ENCODE measurements at regions not wholly inside any gene's neighbourhood (a gene's known extent, or its start where the extent isn't known, plus 50 kb on each side); places are given as distances from the start of the nearest gene placed in this dataset.

DNA sequence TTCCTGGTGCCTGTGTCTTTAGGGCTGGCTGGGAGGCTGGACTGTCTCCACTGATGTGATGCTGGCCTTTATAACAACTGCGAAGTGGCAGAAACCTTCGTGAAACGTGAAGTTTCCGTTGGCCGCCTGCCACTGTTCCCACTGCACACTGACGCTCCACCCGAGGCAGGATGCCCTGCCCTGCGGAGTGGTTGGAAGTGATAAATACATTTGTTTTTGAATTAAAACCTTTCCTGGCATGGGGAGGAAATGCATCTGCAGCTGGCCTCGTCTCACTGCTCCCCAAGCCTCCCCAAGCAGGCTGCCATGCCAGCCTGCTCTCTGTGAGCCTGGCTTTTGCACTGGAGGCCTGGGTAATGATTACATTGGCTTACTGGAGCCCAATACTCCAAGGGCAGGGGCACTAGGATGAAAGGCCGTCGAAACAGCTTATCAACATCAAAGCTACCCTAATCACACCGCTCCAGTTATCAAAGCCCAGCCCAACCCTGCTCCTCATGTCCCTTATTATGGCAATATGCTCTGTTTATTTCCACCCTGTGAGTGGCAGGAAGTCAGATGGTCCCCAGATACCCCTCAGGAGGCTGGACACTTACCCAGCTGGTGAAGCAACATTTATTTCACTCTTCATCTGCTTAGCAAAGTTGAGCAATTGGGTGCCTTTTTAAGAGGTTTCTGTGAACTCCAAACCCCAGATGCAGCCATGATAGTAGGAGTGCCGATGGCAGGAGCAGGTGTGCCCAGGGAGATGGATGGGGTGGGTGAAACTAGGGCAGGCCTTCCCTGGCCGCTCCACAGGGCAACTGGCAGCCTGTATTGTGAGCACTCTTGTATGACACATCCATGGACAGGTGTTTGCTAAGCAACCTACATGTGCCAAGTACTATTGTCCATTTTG lies 97.4 kb upstream of the ITGA6 start:
- no peak for DNase-seq (ENCODE audit: low spot score)

DNA sequence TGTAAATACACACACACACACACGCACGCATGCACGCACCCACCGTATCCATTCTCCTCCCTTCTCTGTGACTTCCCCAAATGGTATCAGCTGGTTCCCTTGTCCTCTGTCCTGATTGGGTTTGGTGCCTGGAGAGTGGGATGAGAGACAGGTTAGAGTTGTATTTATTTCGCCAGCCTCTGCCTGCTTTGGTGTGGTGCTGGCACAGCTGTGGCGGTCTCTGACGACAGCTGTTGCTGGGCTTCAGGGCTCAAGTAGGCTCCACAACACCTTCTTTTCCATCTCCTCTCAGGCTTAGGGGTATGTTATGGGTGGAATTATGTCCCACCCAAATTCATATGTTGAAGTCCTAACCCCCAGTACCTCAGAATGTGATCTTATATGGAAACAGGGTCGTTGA lies 94.9 kb upstream of the ITGA6 start:
- DNase-seq (ENCODE audit: low spot score), result no peak

DNA sequence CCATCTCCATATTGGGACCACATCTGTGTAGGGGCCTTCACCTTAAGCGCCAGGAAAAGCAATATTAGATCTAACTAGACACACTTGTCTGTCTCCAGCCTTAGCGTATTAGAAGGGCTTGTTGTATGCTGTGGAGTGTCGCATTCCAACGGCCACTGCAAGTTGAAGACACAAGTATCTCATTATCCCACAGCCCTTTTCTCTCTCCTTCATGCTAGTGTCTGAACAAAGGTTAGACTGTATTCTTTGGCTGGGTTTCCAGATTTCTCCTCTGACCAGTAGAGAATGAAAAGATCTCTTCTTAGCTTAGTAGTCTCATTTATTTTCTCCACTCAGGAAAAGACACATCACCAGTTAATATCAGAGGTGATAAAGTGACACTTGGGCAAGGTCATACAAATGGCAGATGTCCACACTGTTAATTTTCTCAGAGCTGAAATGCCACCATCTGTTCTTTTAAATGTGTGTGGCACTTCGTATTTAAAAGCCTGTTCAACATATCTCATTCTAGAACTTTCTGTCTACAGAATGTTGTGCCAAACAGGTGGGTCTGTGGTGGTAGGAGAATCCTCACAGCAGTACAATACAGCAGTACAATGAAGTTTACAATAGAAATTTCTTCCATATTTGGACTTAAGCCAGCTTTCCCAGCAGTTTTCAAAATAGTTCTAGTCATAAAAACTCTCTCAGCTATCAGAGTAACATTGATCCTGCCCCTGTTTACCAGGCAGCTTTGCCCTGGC lies 94.0 kb upstream of the ITGA6 start:
- no peak for DNase-seq (ENCODE audit: low spot score)

DNA sequence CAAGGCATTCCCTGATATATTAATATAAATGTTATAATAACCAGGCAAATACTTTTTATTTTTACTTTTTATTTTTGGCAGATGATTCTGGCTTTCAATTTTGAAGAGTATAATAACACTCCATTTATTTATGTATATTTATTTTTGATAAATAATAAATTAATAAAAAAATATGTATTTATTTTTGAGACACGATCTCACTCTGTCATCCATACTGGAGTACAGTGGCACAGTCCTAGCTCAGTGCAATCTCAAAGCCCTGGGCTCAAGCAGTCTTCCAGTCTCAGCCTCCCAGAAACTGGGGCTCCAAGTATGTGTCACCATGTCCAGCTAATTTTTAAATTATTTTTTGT lies 93.4 kb upstream of the ITGA6 start:
- DNase-seq (ENCODE audit: low spot score), result no peak

DNA sequence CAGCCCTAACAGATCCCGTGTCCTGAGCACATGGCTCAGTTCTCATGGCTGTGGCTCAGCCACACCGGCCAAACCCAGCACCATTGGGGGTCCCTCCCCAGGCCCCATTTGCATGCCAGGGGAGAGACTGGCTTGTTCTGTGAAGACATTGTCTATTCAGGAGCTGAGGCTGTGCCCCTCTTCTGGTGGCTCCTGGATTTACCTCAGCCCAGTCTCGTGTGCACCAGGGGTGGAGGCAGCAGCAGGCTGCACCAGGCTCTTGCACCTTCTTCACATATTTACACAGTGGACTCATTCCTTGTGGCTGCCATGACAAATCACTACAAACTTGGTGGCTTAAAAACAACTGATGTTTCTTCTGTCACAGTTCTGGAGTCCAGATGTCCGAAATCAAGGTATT lies 92.4 kb upstream of the ITGA6 start:
- DNase-seq (ENCODE audit: low spot score), result no peak

DNA sequence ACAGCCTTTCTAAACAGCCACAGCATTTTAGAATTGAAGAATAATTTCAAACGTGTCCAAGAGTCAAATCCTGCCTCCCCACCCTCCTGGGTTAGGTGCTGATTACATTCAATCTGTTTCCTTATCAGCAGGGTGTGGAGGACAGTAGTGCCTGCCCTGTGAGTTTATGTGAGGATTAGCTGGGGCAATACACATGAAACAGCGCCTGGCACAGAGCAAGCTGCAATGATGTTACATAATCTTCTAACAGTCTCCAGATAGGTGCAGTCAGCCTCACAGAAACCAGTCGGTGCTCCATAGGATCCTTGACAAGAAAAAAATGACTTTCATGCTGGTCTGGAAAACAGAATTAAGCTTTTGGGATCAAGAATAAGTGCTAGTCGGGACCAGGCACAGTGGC lies 91.7 kb upstream of the ITGA6 start:
- no peak for DNase-seq (ENCODE audit: low spot score)

DNA sequence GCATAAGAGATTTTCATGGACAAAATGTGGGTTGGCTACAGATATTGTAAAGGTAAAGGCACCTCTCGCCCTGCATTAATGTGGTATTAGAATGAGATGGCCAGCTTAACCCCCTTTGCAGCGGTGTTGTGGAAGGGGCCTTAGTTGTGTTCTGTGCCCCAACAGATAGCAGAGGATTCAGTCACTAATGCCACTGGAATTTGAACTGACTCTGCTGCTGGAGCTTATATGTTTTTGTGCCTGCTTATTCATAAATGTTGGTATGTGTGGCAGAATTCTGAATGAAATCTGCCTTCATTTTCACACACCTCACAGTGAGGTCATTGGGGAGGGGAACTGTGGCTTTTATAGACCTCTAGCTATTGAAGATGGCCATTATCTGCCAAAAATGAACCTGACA lies 90.7 kb upstream of the ITGA6 start:
- no peak for DNase-seq (ENCODE audit: low spot score)

DNA sequence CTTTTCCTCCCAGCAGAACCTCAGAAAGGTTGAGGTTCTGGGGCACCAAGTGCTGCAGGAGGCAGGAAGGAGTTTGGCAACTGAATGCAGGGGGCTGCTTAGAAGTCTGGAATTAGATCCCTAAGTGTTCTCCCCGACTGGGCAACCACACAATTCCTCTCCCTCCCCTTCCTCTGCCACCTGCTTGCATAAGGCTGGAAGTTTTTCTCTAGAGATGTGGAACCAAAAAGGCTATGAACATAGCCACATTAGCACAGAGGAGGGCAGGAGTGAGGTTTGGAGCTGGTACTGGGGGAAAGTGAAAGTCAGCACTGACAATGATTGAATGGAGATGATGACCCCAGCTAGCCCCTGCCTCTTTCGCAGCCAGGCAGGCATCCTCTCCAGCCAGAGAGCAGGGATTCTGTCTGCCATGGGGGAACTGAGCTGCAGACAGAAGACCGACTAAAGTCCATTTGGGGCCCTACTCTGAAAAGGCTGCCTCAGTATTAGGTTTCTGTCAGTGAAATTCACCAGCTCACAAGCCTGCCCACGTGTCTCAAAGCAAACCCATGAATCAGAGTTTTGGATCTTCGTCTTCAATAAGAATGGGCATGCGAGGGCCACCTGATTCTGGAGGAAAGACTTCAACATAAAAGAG lies 87.9 kb upstream of the ITGA6 start:
- peak; percentile 50 for DNase-seq (ENCODE audit: low spot score)

DNA sequence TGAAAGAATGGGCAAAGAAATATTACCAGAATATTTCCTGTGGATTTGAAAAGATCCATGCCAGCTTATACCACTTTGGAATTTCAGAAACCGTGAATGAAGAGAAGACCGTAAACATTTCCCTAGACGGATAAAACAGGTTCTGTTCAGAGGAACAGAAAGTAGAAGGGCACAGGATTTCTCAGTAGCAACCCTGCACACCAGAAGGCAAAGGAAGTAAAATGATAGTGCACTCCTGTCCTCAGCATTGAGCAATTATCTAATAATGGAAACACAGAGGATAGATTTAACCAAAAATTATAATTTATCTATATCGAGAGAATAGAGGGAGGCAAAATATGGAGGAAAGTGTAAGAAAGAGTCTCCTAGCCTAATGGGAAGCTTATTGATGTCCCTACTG lies 87.0 kb upstream of the ITGA6 start:
- no peak for DNase-seq (ENCODE audit: low spot score)

DNA sequence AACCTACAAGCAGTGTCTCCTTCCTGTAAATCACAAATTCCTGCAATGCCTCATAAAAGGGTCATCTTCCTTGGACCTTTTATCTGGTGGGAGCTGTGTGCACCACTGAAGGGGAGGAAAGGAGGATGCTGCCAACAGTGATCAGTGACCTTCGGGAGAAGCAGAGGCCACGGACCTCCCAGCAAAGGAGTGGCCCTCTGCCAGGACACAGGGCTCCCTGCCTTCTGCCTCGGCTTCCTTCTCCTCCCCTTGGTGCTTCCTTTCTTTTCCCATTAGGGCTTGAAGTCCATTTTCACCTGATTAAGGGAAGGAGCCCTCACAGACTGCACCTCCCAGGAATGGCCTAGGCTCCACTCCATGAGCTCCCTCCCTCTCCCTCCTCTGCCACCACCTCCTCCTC lies 85.3 kb upstream of the ITGA6 start:
- DNase-seq (ENCODE audit: low spot score), result no peak

DNA sequence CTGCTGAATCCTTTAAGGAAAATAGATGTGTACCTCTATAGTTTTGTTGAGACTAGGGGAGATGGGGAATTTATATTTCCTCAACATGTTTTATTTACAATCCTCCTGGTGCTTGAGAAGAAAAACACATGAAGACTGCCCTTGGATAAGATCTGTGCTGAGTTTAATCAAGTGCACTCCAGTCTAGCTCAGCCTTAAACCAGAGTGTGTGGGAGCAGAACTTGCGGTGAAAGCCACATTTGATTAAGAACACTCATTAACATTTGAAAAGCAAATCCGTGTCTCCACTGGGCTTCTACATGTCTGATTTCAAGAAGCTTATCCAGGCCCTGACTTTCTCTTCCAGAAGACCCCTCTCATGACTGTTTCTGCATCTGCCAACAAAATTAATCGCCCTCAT lies 84.8 kb upstream of the ITGA6 start:
- no peak for DNase-seq (ENCODE audit: low spot score)

DNA sequence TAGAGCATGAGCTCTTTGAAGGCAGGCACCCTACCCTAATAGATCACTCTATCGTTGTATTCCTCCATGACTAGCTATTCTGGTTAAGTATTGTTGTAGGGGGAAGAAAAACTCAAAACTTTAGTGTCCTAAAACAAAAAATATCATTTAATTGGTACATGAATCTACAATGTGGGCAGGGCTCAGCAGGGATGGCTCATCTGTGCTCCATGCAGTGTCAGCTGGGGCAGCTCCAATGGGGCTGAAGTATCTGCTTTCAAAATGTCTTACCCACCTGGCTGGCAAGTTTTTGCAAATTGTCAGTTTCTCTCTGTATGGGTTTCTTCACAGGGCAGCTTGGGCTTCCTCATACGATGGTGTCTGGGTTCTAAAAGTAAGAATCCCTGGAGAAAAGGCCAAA lies 83.2 kb upstream of the ITGA6 start:
- no peak for DNase-seq (ENCODE audit: low spot score)

DNA sequence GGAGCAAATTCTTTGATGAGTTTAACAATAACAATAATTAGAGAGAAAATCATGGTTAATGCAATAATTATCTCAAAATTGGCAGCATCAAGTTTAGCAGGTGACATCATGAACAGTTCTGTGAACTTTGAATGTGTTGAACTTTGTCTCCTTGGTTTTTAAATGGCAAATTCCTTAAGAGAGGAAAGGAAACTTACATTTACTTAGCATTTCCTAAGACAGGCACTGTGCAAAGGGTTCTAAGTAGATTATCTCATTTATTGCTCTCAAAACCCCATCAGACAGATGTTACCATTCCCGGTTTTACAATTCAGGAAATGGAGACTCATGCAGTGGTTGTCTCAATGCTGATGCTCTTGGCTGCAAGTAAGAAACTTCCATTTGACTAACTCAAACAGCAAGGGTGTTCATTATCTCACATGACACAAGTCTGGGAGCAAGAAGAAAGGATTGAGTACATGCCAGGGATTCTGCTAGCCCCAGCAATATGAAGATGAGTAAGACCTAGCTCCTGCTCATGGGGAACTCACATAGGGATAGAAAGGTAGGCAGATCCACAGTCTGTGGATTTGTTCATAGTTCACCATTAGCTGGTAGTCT lies 81.3 kb upstream of the ITGA6 start:
- no peak for DNase-seq (ENCODE audit: low spot score)

DNA sequence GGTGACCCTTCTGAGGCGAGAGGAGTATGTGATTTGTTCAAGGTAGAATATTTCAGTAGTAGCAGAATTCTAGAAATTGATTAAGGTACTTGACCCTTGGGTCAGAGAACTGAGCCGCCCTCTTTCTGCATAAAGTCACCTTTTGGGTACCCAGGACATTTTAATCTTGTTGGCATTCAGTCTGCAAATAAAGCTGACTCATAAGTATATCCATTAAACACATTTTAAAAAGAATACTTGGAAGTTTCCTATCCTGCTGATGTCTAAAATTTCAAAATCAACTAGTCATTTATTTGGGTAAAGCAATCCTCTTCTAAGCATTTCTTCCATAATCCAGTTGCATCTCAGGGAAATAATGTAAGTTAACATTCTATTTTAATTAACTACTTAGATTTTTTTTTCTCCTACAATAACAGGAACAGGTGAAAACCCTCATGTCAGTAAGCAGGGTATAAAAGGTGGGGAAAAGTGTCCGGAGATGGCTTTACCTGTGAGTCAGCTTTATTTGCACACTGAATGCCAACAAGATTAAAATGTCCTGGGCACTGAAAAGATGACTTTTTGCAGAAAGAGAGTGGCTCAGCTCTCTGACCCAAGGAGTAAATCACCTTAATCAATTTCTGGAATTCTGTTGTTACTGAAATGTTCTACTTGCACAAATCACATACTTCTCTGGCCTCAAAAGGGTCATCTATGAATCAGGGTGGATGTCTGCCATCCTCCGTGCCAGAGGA lies 78.7 kb upstream of the ITGA6 start:
- DNase-seq (ENCODE audit: low spot score), result no peak

DNA sequence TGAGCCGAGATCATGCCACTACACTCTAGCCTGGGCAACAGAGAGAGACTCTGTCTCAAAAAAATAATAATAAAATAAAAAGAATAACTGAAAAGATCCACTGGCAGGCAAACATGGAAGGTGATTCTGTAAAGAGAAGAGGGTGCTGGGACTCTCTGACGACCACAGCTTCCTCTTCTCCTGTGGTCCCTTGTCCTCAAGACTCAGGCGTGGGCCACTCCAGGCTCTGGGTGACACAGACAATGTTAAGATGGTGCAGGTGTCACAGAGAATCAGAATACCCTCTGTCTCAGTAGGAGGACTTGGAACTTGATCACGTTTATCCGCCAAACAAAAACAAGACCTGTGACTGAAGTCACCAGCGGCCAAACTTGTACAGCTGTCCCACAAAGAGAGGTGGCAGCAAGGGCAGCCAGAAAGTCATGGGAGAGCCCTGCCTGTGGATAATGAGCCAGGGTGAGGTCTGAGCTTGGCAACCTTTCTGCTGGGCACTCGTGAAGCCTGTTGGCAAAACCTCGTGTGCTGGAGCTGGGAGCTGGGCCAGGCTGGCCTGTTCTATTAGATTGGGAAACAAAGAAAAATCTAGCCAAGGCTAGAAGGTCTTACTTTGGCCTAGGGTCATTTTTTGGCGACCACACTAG lies 76.4 kb upstream of the ITGA6 start:
- no peak for DNase-seq (ENCODE audit: low spot score)

DNA sequence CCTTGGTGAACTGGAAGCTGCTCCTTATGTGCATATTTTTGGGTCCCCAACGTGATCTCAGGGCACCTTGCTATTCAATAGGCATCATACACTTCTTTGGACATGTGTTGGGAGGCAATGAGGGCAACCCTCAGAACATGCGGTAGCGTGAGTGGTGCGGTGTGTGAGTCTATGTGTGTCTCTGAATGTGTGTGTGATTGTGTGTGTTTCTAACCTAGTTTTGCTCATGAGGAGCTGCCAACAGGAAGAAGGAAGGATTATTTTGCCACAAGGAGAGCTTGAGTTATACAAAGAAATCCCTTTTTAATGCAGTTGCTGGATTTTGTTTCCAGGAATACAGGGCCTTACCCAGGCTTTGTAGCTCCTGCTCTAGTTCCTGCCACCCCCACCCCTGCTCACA lies 75.8 kb upstream of the ITGA6 start:
- no peak for DNase-seq (ENCODE audit: low spot score)

DNA sequence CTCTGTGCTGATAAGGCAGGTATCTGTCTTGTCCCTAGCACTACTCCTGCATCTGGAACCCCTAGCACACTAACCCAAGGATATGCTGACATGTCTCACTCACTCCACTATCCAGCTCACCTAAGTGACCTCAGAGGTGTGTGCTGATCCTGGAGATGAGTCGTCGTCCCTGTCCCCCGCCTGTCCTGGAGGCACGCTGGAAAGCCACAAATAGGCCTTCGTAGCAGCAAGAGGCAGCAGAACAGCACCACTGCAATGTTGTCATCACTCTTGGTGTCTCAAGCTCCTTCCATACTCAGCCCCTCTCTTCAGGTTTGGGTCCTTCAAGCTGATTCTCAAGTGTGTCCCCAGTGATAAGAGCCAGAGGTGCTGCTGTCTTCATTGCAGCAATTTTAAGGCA lies 73.0 kb upstream of the ITGA6 start:
- no peak for DNase-seq (ENCODE audit: low spot score)

DNA sequence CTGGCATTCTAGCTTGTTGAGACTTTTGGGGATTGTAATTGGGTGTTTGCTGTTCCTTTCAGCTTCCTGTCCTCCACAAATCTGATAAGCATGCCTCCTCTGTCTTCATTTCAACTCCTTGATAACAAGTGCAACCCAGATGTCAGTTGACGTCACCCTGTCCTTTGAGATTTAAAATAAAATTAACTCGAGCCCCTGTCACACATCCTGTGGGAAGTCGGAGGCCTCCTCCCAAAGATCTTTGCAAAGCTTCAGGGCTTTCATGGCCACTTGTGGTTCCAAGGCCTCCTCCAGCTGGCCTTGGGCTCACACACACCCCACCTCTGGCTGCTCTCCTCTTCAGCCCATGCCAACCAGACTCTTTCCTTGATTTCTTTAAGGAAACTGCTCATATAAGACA lies 69.9 kb upstream of the ITGA6 start:
- no peak for DNase-seq (ENCODE audit: low spot score)

DNA sequence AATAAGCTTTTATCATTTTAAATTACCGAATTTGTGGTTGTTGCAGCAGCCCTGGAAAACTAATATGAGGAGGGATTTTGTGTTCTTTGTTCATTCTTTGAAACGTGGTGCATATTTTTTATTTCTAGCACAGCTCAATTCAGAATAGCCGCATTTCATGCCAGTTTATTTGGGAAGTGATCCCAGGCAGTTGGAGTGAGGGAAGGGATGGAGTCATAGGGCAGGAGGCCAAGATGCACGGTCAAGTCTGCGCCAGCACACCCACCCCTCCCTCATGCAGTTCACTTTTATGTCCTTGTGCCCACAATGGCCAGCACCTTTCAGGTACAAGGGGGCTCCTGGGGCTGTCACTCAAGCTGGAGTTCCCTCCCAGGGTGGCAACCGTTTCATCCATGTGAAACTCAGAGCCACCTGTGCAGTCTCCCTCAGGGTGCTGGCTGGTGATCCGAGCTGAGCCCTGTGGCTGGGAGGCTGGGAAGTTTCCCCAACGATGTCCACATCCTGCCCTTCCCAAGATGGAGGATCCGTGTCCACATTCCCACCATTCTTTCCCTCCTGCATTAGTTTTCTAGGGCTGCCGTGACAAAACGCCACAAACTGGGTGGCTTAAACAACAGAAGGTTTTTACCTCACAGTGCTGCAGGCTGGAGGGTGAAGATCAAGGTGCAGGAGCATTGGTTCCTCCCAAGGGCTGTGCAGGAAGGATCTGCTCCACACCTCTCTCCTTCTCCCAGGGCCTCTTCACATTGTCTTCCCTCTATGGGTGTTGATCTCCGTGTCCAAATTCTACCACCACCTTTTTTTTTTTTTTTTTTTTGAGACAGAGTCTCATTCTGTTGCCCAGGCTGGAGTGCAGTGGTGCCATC lies 68.5 kb upstream of the ITGA6 start:
- DNase-seq (ENCODE audit: low spot score), result no peak

DNA sequence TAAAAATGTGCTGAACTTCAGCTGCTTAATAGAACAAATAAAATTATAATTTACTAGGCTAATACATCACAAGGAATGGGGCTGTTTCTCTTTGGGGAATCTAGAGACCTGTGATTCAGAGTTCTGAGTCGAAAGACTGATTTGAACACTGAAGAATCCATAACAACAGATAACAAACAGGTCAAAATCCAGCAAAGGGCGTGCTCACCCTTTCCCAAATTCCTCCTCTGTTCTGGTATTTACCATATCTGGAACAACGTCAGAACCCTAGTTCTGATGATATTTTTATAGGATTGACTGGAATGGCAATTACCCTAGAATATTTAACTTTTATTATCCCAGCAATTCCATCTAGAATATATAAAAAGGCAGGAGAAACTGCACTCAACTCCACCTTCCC lies 66.0 kb upstream of the ITGA6 start:
- DNase-seq (ENCODE audit: low spot score), result no peak

DNA sequence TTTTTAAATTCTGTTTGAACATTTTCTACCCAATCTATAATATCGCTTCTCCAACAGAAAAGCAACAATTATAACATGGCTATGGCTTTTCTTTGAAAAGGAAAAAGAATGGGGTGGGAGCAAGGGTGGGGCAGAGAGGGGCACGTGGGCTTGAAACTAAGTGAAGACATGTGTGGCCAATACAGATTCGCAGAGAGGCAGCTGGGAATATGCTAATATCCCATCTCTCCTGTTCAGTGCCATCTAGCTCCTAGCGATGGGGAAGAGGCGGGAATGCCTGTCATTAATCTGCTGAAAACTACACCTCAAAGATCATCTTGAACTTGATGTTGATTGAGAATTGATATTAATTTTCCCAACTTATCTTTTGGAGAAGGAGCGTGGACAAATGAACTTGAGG lies 65.5 kb upstream of the ITGA6 start:
- no peak for DNase-seq (ENCODE audit: low spot score)

All from HuH-7 (cell line).